GM12878 (cell line): ENCODE measurements at regions not wholly inside any gene's neighbourhood (a gene's known extent, or its start where the extent isn't known, plus 50 kb on each side); places are given as distances from the start of the nearest gene placed in this dataset.

Experiments used
- ATAC-seq: fragments of 200-7000 bp; cut with Tn5 transposase; 3 replicates; pipeline ENCODE4 v1.9.1; 2020; ENCODE audit warnings: mild to moderate bottlenecking, moderate library complexity
- BruUV-seq: library from RNA; stranded (reverse); fragments of 400-500 nt; replicated peaks from 2 replicates; lab custom pipeline; 2021; lab: Mats Ljungman, UMichigan
- CTCF ChIA-PET: fragments of 300-600 bp; sonication (Branson Sonifier 250); formaldehyde crosslinking; extraction: SDS; loops from one replicate; lab custom pipeline; 2021; ENCODE audit warnings: inconsistent platforms; lab: Yijun Ruan, JAX
- POLR2A ChIA-PET: fragments of 350-600 bp; formaldehyde crosslinking; extraction: SDS; loops from one replicate; lab custom pipeline; 2021; ENCODE audit warnings: inconsistent platforms; lab: Charles Lee
- RAD21 ChIA-PET: fragments of 300-600 bp; sonication (Branson Sonifier 250); formaldehyde crosslinking; loops from one replicate; lab custom pipeline; 2023; ENCODE audit warnings: antibody characterized with exemption; ENCODE audit not compliant: unreplicated experiment; lab: Charles Lee
- SMC1A ChIA-PET: fragments of 300-600 bp; sonication (Branson Sonifier 250); formaldehyde crosslinking; loops from one replicate; lab custom pipeline; 2023; ENCODE audit not compliant: unreplicated experiment, uncharacterized antibody; lab: Charles Lee
- DNase-seq: peaks from one replicate; pipeline ENCODE4 v3.0.0-alpha.2; 2011; ENCODE audit warnings: low read depth, low spot score
- FAIRE-seq: peaks from 3 replicates; lab custom pipeline; 2011; peaks lifted over from hg19 to GRCh38; lab: Jason Lieb, UNC
- H2AFZ ChIP-seq: 2 replicates; pipeline ENCODE4 v1.6.0; 2011; ENCODE audit warnings: low read depth, low read length, control low read depth; ENCODE audit not compliant: control insufficient read depth
- H3K27ac ChIP-seq: 2 replicates; pipeline ENCODE4 v1.5.1; 2011; ENCODE audit warnings: control low read depth; ENCODE audit not compliant: control insufficient read depth, insufficient read depth
- H3K27me3 ChIP-seq, 2 experiments: replicated peaks in 1 of 2; 2 replicates each; pipeline versions ENCODE4 v1.6.0 to v1.6.1; 2011; ENCODE audit warnings: low read length in 1 of 2; ENCODE audit not compliant: control insufficient read depth in 2 of 2, insufficient read depth in 2 of 2
- H3K36me3 ChIP-seq, 2 experiments: 2 replicates each; pipeline ENCODE4 v1.5.1; 2011; ENCODE audit warnings: low read length in 1 of 2; ENCODE audit not compliant: control insufficient read depth in 2 of 2, insufficient read depth in 2 of 2
- H3K4me1 ChIP-seq: 2 replicates; pipeline ENCODE4 v1.6.1; 2011; ENCODE audit warnings: mild to moderate bottlenecking, low read length, moderate library complexity, mixed read lengths; ENCODE audit not compliant: control insufficient read depth, insufficient read depth
- H3K4me2 ChIP-seq: 2 replicates; pipeline ENCODE4 v1.6.0; 2011; ENCODE audit warnings: control low read depth; ENCODE audit not compliant: control insufficient read depth, insufficient read depth
- H3K4me3 ChIP-seq: fragments of 200-600 bp; sonication (generic); 2 replicates; pipeline ENCODE4 v1.5.1; 2016
- H3K79me2 ChIP-seq: 2 replicates; pipeline ENCODE4 v1.6.0; 2011; ENCODE audit warnings: low read length; ENCODE audit not compliant: control insufficient read depth, insufficient read depth
- H3K9ac ChIP-seq: 2 replicates; pipeline ENCODE4 v1.8.0; 2011; ENCODE audit warnings: low read length, control low read depth, mixed read lengths; ENCODE audit not compliant: control insufficient read depth, insufficient read depth
- H3K9me3 ChIP-seq: replicated peaks from 3 replicates; pipeline ENCODE4 v1.5.1; 2011; ENCODE audit warnings: mild to moderate bottlenecking, low read length; ENCODE audit not compliant: control insufficient read depth, insufficient read depth
- H4K20me1 ChIP-seq: 2 replicates; pipeline ENCODE4 v1.6.0; 2011; ENCODE audit not compliant: control insufficient read depth, insufficient read depth
- BACH1 ChIP-seq: fragments of 450-650 bp; IDR thresholded peaks from 2 replicates; pipeline ENCODE4 v1.6.1; 2017; ENCODE audit warnings: mild to moderate bottlenecking, borderline replicate concordance
- CHD2 ChIP-seq: IDR thresholded peaks from 2 replicates; pipeline ENCODE4 v1.6.1; 2011; ENCODE audit warnings: low read depth, low read length, improper control_type of control experiment, borderline replicate concordance
- EZH2 ChIP-seq: IDR thresholded peaks from 2 replicates; pipeline ENCODE4 v1.6.1; 2012; ENCODE audit warnings: low read depth, mild to moderate bottlenecking, control low read depth, inconsistent platforms, low read length, borderline replicate concordance; ENCODE audit not compliant: control insufficient read depth
- GABPA ChIP-seq: IDR thresholded peaks from 2 replicates; pipeline ENCODE4 v1.6.1; 2014; ENCODE audit warnings: antibody characterized with exemption, low read depth, mild to moderate bottlenecking, inconsistent platforms
- GATAD2B ChIP-seq: fragments of 450-650 bp; conservative IDR thresholded peaks from 2 replicates; pipeline ENCODE4 v1.6.1; 2017; ENCODE audit warnings: low read depth, mild to moderate bottlenecking, moderate library complexity
- MEF2A ChIP-seq: IDR thresholded peaks from 2 replicates; pipeline ENCODE4 v1.6.1; 2011; ENCODE audit warnings: low read depth, mild to moderate bottlenecking, low read length, moderate library complexity; ENCODE audit not compliant: insufficient read depth
- MTA2 ChIP-seq: fragments of 450-650 bp; IDR thresholded peaks from 2 replicates; pipeline ENCODE4 v1.6.1; 2016; ENCODE audit warnings: low read depth, mild to moderate bottlenecking, moderate library complexity
- MXI1 ChIP-seq: fragments of 150-350 bp; IDR thresholded peaks from 2 replicates; pipeline ENCODE4 v1.6.1; 2011; ENCODE audit warnings: low read depth, mild to moderate bottlenecking, inconsistent platforms, low read length, improper control_type of control experiment
- SMAD5 ChIP-seq: IDR thresholded peaks from 2 replicates; pipeline ENCODE4 v1.6.1; 2016; ENCODE audit warnings: antibody characterized with exemption, low read depth
- SP1 ChIP-seq: IDR thresholded peaks from one replicate; pipeline ENCODE4 v1.6.1; 2011; ENCODE audit warnings: low read depth, low read length
- SUPT20H ChIP-seq: IDR thresholded peaks from 2 replicates; pipeline ENCODE4 v1.6.1; 2011; ENCODE audit warnings: low read depth, mild to moderate bottlenecking, low read length, moderate library complexity, borderline replicate concordance; ENCODE audit not compliant: control insufficient read depth
- ZSCAN29 ChIP-seq: fragments of 450-650 bp; IDR thresholded peaks from 2 replicates; pipeline ENCODE4 v1.6.1; 2017; ENCODE audit warnings: mild to moderate bottlenecking, moderate library complexity
- WGBS: methylation state at CpG from one replicate; pipeline ENCODE4 v1.1.6; 2016; ENCODE audit warnings: low lambda C conversion rate; ENCODE audit not compliant: insufficient replicate concordance, insufficient coverage; ENCODE audit errors: missing lambda C conversion rate; 5-methylcytosine and 5-hydroxymethylcytosine counted together
- in situ Hi-C: fragments of 300-500 bp; cut with MboI; formaldehyde crosslinking; loops from 9 replicates; pipeline ENCODE4 v1.14.3; 2018; ENCODE audit warnings: mixed read lengths
- intact Hi-C: fragments of 100-400 bp; cut with micrococcal nuclease; formaldehyde crosslinking; loops from one replicate; pipeline ENCODE4 v1.14.2; 2022; ENCODE audit not compliant: unreplicated experiment
- TF ChIP-seq, protein P1 (sequence below): IDR thresholded peaks from 2 replicates; pipeline ENCODE4 v1.6.1; 2011; ENCODE audit warnings: mild to moderate bottlenecking, low read depth, low read length, moderate library complexity; ENCODE audit not compliant: insufficient replicate concordance
- TF ChIP-seq, protein P2 (sequence below): fragments of 450-650 bp; IDR thresholded peaks from 2 replicates; pipeline ENCODE4 v1.6.1; 2016; ENCODE audit warnings: mild to moderate bottlenecking
- TF ChIP-seq, protein P3 (sequence below): IDR thresholded peaks from 2 replicates; pipeline ENCODE4 v1.6.1; 2012; ENCODE audit warnings: low read depth, low read length, improper control_type of control experiment
- TF ChIP-seq, protein P4 (sequence below): IDR thresholded peaks from 2 replicates; pipeline ENCODE4 v1.6.1; 2012; ENCODE audit warnings: low read length, inconsistent platforms

DNA sequence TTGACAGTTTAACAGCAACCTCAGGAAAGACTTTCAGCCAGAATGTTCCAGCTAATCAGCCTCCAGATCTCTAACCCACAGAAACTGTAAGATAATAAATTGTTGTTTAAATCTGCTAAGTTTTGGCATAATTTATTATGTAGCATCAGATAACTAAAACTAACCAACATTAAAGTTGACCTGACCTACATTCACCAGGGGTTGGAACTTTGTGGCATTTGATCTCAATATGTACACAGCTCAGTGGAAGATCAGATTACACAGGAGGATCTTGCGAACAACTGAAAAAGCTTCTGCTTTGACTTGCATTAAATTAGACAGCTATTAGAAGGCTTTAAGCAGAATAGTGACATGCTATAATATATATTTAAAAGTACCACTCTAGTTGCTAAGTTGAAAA is 91.4 kb upstream of the POU1F1 start (continued):
- TF ChIP-seq, protein P1, sequence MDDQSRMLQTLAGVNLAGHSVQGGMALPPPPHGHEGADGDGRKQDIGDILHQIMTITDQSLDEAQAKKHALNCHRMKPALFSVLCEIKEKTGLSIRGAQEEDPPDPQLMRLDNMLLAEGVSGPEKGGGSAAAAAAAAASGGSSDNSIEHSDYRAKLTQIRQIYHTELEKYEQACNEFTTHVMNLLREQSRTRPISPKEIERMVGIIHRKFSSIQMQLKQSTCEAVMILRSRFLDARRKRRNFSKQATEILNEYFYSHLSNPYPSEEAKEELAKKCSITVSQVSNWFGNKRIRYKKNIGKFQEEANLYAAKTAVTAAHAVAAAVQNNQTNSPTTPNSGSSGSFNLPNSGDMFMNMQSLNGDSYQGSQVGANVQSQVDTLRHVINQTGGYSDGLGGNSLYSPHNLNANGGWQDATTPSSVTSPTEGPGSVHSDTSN: no peak
- TF ChIP-seq BACH1 (no peak), MXI1 (no peak), GABPA (no peak), SMAD5 (no peak)
- TF ChIP-seq, protein P2, sequence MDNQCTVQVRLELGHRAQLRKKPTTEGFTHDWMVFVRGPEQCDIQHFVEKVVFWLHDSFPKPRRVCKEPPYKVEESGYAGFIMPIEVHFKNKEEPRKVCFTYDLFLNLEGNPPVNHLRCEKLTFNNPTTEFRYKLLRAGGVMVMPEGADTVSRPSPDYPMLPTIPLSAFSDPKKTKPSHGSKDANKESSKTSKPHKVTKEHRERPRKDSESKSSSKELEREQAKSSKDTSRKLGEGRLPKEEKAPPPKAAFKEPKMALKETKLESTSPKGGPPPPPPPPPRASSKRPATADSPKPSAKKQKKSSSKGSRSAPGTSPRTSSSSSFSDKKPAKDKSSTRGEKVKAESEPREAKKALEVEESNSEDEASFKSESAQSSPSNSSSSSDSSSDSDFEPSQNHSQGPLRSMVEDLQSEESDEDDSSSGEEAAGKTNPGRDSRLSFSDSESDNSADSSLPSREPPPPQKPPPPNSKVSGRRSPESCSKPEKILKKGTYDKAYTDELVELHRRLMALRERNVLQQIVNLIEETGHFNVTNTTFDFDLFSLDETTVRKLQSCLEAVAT: no peak
- TF ChIP-seq, protein P3, sequence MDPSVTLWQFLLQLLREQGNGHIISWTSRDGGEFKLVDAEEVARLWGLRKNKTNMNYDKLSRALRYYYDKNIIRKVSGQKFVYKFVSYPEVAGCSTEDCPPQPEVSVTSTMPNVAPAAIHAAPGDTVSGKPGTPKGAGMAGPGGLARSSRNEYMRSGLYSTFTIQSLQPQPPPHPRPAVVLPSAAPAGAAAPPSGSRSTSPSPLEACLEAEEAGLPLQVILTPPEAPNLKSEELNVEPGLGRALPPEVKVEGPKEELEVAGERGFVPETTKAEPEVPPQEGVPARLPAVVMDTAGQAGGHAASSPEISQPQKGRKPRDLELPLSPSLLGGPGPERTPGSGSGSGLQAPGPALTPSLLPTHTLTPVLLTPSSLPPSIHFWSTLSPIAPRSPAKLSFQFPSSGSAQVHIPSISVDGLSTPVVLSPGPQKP: no peak
- TF ChIP-seq, all 136 proteins: peak for 0

DNA sequence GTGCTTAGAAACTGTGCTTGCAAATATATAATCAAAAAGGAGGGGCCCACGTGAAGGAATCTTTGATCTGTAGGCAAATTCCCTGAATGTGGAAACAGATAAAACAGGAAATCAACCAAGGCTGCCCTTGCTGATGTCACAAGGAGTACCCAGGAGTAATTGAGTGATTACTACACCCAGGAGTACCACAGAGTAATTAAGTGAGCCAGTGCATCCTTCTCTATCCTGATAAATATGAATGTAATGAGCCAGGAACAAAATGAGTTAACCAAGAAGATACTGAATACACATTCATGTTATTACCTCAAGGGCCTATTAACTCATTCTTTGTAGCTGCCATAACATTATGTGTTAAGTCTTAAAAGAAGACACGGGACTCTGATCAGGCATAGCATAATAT is 87.3 kb upstream of the POU1F1 start:
- no peak for FAIRE-seq

More for the DNA sequence above, 87.3 kb upstream of the POU1F1 start:
- ATAC-seq (no peak), DNase-seq (no peak)
- H3K9me3 ChIP-seq: no peaks in the 10 kb centered on the region
- no peak overlapping the region for H3K4me2 ChIP-seq
- ChIA-PET POLR2A (no interaction called here), RAD21 (no interaction called here), CTCF (interaction anchor here (1.0 to 1.5 kb wide), 2 partner anchors 12 to 13 kb away, joined by 3 to 4 read pairs; no protein-coding TSS in a partner anchor), SMC1A (no interaction called here)
- H3K27me3 ChIP-seq: no peaks in the 10 kb centered on the region
- WGBS: 0% methylated on average over 2 of the region's 2 CpGs
- no TSS peak for BruUV-seq
- in situ Hi-C loops: no loop called here
- no peaks in the 10 kb centered on the region for H4K20me1 ChIP-seq
- no peak overlapping the region for H3K4me3 ChIP-seq
- H3K79me2 ChIP-seq: no peaks in the 10 kb centered on the region
- intact Hi-C loops: no loop called here
- no peaks in the 10 kb centered on the region for H3K4me1 ChIP-seq
- TF ChIP-seq MEF2A: no peak
- TF ChIP-seq, protein P3: no peak
- TF ChIP-seq EZH2: no peak
- no peak for TF ChIP-seq ZSCAN29
- TF ChIP-seq SUPT20H: no peak
- TF ChIP-seq, protein P4, sequence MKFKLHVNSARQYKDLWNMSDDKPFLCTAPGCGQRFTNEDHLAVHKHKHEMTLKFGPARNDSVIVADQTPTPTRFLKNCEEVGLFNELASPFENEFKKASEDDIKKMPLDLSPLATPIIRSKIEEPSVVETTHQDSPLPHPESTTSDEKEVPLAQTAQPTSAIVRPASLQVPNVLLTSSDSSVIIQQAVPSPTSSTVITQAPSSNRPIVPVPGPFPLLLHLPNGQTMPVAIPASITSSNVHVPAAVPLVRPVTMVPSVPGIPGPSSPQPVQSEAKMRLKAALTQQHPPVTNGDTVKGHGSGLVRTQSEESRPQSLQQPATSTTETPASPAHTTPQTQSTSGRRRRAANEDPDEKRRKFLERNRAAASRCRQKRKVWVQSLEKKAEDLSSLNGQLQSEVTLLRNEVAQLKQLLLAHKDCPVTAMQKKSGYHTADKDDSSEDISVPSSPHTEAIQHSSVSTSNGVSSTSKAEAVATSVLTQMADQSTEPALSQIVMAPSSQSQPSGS: no peak
- TF ChIP-seq BACH1: no peak
- TF ChIP-seq CHD2: no peak
- no peak for TF ChIP-seq GATAD2B
- TF ChIP-seq MTA2: no peak
- no peak for TF ChIP-seq SP1
- no peaks in the 10 kb centered on the region for H3K36me3 ChIP-seq
- H3K9ac ChIP-seq: no peak overlapping the region
- no peak overlapping the region for H2AFZ ChIP-seq
- H3K27ac ChIP-seq: no peak overlapping the region
